ENCODE measurements at regions not wholly inside any gene's neighbourhood (a gene's known extent, or its start where the extent isn't known, plus 50 kb on each side); places are given as distances from the start of the nearest gene placed in this dataset.

- TF ChIP-seq POLR2AphosphoS5 (IDR thresholded peaks at IDR 0.05; ENCODE audit: low read depth, low read length) (no peak), POLR2A (IDR thresholded peaks at IDR 0.05; ENCODE audit: low read depth, low read length) (no peak), TAF1 (IDR thresholded peaks at IDR 0.05; ENCODE audit: borderline replicate concordance, low read depth, low read length) (no peak)
- no peak for DNase-seq (ENCODE audit: insufficient read length)
- FAIRE-seq = no peak
These were observed 81.3 kb upstream of the BHLHE23 start for GRCh38 chr20:63087872-63088680.

GRCh38 chr20:63087236-63087871 lies 80.6 kb upstream of the BHLHE23 start:
- TF ChIP-seq POLR2A (IDR thresholded peaks at IDR 0.05; ENCODE audit: low read depth, low read length) = no peak
- no peak for TF ChIP-seq POLR2AphosphoS5 (IDR thresholded peaks at IDR 0.05; ENCODE audit: low read depth, low read length)
- no peak for TF ChIP-seq TAF1 (IDR thresholded peaks at IDR 0.05; ENCODE audit: borderline replicate concordance, low read depth, low read length)
- no peak for DNase-seq (ENCODE audit: insufficient read length)
- no peak for FAIRE-seq

GRCh38 chr20:63086421-63087235 lies 79.9 kb upstream of the BHLHE23 start:
- no peak for DNase-seq (ENCODE audit: insufficient read length)
- TF ChIP-seq POLR2AphosphoS5 (IDR thresholded peaks at IDR 0.05; ENCODE audit: low read depth, low read length) = no peak
- no peak for TF ChIP-seq TAF1 (IDR thresholded peaks at IDR 0.05; ENCODE audit: borderline replicate concordance, low read depth, low read length)
- TF ChIP-seq POLR2A (IDR thresholded peaks at IDR 0.05; ENCODE audit: low read depth, low read length) = no peak
- no peak for FAIRE-seq

- TF ChIP-seq TAF1 (IDR thresholded peaks at IDR 0.05; ENCODE audit: borderline replicate concordance, low read depth, low read length) = no peak
- TF ChIP-seq POLR2AphosphoS5 (IDR thresholded peaks at IDR 0.05; ENCODE audit: low read depth, low read length) = no peak
- no peak for TF ChIP-seq POLR2A (IDR thresholded peaks at IDR 0.05; ENCODE audit: low read depth, low read length)
- no peak for DNase-seq (ENCODE audit: insufficient read length)
- no peak for FAIRE-seq
These were observed 78.5 kb upstream of the BHLHE23 start for GRCh38 chr20:63085151-63085861.

- TF ChIP-seq TAF1 (IDR thresholded peaks at IDR 0.05; ENCODE audit: borderline replicate concordance, low read depth, low read length) (no peak), POLR2AphosphoS5 (IDR thresholded peaks at IDR 0.05; ENCODE audit: low read depth, low read length) (no peak), POLR2A (IDR thresholded peaks at IDR 0.05; ENCODE audit: low read depth, low read length) (no peak)
- no peak for FAIRE-seq
- no peak for DNase-seq (ENCODE audit: insufficient read length)
These were observed 77.8 kb upstream of the BHLHE23 start for GRCh38 chr20:63084563-63084927.

GRCh38 chr20:63083831-63084562 lies 77.2 kb upstream of the BHLHE23 start:
- FAIRE-seq = no peak
- DNase-seq (ENCODE audit: insufficient read length) = no peak
- TF ChIP-seq POLR2AphosphoS5 (IDR thresholded peaks at IDR 0.05; ENCODE audit: low read depth, low read length) (no peak), TAF1 (IDR thresholded peaks at IDR 0.05; ENCODE audit: borderline replicate concordance, low read depth, low read length) (no peak), POLR2A (IDR thresholded peaks at IDR 0.05; ENCODE audit: low read depth, low read length) (no peak)

- TF ChIP-seq POLR2AphosphoS5 (IDR thresholded peaks at IDR 0.05; ENCODE audit: low read depth, low read length) = no peak
- TF ChIP-seq POLR2A (IDR thresholded peaks at IDR 0.05; ENCODE audit: low read depth, low read length) = no peak
- TF ChIP-seq TAF1 (IDR thresholded peaks at IDR 0.05; ENCODE audit: borderline replicate concordance, low read depth, low read length) = no peak
These were observed 76.4 kb upstream of the BHLHE23 start for GRCh38 chr20:63082939-63083735.

GRCh38 chr20:63082308-63082938 lies 75.7 kb upstream of the BHLHE23 start:
- peak; percentile 68 for DNase-seq (ENCODE audit: insufficient read length)
- no peak for TF ChIP-seq POLR2AphosphoS5 (IDR thresholded peaks at IDR 0.05; ENCODE audit: low read depth, low read length)
- TF ChIP-seq POLR2A (IDR thresholded peaks at IDR 0.05; ENCODE audit: low read depth, low read length) = no peak
- FAIRE-seq = no peak

More at GRCh38 chr20:63082939-63083735, 76.4 kb upstream of the BHLHE23 start:
- FAIRE-seq (no peak), DNase-seq (ENCODE audit: insufficient read length) (no peak)

- TF ChIP-seq POLR2A (IDR thresholded peaks at IDR 0.05; ENCODE audit: low read depth, low read length) = no peak
- no peak for TF ChIP-seq TAF1 (IDR thresholded peaks at IDR 0.05; ENCODE audit: borderline replicate concordance, low read depth, low read length)
- no peak for TF ChIP-seq POLR2AphosphoS5 (IDR thresholded peaks at IDR 0.05; ENCODE audit: low read depth, low read length)
- FAIRE-seq (no peak), DNase-seq (ENCODE audit: insufficient read length) (no peak)
These were observed 75.1 kb upstream of the BHLHE23 start for GRCh38 chr20:63081831-63082230.
